ENCODE measurements at regions not wholly inside any gene's neighbourhood (a gene's known extent, or its start where the extent isn't known, plus 50 kb on each side); places are given as distances from the start of the nearest gene placed in this dataset.

GRCh38 chr18:22344445-22344844 lies 73.3 kb downstream of the CTAGE1 start:
- no peak for TF ChIP-seq CTCF (IDR thresholded peaks at IDR 0.05)
- no peak for TF ChIP-seq POLR2A (IDR thresholded peaks at IDR 0.05)

Data from esophagus squamous epithelium (tissue), 4 donors.